GM10266 (cell line): ENCODE measurements at regions not wholly inside any gene's neighbourhood (a gene's known extent, or its start where the extent isn't known, plus 50 kb on each side); places are given as distances from the start of the nearest gene placed in this dataset.

Source experiments
- DNase-seq: peaks from one replicate; pipeline ENCODE4 v3.0.0; 2012; ENCODE audit errors: extremely low spot score
- TF ChIP-seq, protein P1 (sequence below): IDR thresholded peaks from 2 replicates; pipeline ENCODE4 v1.5.1; 2012; ENCODE audit warnings: mild to moderate bottlenecking, low read depth; ENCODE audit not compliant: control insufficient read depth, insufficient read depth; ENCODE audit errors: missing control alignments

DNA sequence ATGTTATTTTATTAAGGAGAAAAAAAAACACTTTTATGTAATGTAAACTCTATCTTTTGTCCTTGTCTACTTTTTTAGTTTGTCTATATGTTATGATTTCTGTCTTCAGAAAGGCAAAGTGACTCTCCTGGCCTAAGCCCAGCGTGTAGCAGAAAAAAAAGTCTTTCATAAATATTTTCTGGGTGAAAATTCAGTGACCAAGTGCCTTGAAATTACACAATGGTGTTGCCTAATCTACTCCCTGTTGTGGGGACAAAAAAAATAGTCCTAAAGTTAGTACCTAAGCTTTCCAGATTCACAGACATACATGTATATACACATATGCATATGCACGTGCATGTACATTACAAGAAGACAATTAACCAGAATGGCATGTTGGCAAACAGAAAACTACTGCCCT lies 1257.8 kb upstream of the SORCS1 start:
- no peak for DNase-seq

DNA sequence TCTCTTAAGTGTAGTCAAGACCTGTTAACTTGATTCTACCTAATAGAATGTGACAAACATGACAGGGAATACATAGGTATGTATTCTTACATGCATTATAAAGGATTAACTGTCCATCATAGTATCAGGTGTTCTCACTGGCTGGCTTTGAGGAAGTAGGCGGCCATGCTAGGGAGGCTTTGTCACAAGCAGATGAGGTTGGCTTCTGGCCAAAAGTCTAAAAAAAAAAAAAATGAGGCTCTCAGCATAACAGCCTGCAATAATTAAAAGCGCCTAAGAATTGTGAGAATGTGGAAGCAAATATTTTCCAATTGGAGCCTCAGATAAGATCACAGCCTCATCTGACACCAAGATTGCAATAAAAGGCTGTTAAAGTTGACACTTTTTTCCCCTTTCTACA lies 1256.8 kb upstream of the SORCS1 start:
- no peak for DNase-seq
- TF ChIP-seq, protein P1, sequence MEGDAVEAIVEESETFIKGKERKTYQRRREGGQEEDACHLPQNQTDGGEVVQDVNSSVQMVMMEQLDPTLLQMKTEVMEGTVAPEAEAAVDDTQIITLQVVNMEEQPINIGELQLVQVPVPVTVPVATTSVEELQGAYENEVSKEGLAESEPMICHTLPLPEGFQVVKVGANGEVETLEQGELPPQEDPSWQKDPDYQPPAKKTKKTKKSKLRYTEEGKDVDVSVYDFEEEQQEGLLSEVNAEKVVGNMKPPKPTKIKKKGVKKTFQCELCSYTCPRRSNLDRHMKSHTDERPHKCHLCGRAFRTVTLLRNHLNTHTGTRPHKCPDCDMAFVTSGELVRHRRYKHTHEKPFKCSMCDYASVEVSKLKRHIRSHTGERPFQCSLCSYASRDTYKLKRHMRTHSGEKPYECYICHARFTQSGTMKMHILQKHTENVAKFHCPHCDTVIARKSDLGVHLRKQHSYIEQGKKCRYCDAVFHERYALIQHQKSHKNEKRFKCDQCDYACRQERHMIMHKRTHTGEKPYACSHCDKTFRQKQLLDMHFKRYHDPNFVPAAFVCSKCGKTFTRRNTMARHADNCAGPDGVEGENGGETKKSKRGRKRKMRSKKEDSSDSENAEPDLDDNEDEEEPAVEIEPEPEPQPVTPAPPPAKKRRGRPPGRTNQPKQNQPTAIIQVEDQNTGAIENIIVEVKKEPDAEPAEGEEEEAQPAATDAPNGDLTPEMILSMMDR: no peak

More for the DNA sequence above, 1257.8 kb upstream of the SORCS1 start:
- TF ChIP-seq, protein P1: no peak

DNA sequence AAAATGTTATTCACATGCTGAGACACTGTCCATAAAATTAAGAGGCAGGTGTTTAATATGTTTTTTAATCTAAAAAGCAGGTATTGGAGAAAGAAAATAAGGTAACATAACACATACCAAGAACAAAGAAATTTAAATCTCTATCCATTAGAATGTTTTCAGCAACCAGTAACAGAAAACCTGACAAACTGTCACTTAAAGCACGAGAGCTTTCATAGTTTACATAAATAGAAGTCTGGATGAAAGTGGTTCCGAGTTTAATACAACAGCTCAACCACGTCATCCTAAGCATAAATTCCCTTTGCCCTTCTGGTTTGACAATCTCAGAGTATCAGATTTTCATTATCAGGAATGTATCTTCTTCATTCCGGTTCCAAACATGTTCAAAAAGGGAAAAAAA lies 1249.4 kb upstream of the SORCS1 start:
- no peak for DNase-seq
- TF ChIP-seq, protein P1: no peak

DNA sequence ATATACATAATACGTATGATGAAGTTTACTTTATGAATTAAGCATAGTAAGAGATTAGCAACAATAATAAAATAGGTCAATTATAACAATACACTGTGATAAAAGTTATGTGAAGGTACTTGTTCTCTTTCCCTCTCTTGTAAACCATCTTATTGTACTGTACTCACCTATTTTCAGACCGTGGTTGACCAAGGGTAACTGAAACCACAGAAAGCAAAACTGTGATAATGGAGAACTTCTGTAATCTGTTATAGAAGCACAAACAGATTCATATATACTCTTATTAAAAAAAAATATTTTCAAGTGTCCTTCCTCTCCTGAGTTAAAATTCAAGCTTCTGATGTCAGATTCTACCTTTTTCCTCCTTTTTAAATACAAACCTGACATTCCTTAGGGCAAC lies 1247.8 kb upstream of the SORCS1 start:
- TF ChIP-seq, protein P1: no peak
- DNase-seq: no peak

DNA sequence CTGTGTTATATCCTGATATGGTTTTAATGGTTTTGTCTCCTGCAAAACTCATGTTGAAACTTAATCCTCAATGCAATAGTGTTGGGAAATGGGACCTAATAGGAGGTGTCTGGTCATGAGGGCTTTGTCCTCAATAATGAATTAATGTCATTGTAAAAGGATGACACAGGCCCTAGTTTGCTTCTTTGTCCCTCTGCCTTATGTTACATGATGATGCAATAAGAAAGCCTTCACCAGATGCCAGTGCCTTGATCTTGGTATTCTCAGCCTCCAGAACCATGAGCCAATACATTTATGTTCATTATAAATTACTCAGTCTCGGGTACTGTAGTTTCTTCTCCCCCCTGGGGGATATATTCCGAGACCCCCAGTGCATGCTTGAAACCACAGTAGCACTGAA lies 1247.4 kb upstream of the SORCS1 start:
- DNase-seq: no peak

DNA sequence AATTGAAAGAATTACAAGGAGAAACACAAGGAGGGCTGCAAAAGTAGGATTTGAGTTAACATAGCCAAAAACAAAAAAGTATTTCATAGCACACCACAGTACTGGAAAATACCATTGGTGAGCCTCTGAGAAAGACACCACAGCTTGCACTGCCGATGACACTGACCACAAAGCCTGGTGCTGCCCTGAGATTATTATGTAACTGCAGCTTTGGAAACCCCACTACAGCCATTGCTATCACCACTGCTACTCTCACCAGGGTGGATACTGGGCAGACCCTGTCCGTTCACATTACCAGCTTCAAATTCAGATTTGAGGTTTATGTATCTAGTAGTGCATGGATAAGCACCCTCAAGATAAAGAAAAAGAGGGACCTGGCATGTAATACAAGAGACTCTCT lies 1246.7 kb upstream of the SORCS1 start:
- TF ChIP-seq, protein P1: no peak
- DNase-seq: no peak

More for the DNA sequence above, 1247.4 kb upstream of the SORCS1 start:
- TF ChIP-seq, protein P1: no peak

DNA sequence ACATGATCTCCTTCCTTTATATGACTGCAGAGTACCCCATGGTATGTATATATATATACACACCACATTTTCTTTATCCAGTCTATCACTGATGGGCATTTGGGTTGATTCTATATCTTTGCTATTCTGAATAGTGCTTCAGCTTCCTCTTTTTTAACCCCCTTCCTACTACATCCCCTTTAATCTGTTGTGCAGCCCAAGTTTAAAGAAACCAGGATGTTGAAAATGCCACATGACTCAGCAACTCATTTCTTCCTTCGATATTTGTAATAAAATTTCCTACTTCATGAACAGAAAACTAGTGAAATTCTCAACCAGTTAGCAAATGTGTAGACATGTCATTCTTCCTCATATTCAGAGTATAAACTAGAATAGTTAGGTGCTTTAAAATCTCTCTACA lies 1245.7 kb upstream of the SORCS1 start:
- TF ChIP-seq, protein P1: no peak
- no peak for DNase-seq
